Pancreas (tissue), 10 donors: ENCODE measurements at regions not wholly inside any gene's neighbourhood (a gene's known extent, or its start where the extent isn't known, plus 50 kb on each side); places are given as distances from the start of the nearest gene placed in this dataset.

ENCODE experiments used
- ATAC-seq, 4 donors: fragments of 200-7000 bp; cut with Tn5 transposase; one replicate each; pipeline versions ENCODE4 v1.8.0 to v1.9.1; 2020; ENCODE audit warnings: mild to moderate bottlenecking in 4 of 4, moderate library complexity in 4 of 4
- DNase-seq, 6 donors: peaks; one replicate each; pipeline ENCODE4 v3.0.0-alpha.2; 2020
- FAIRE-seq: peaks from 2 replicates; lab custom pipeline; 2012; peaks lifted over from hg19 to GRCh38; lab: Jason Lieb, UNC
- H3K27ac ChIP-seq, 4 donors: fragments of 200-600 bp; sonication (generic); 1 replicate in 3 of 4; 2 replicates in 1 of 4; pipeline versions ENCODE4 v1.5.0 to v1.8.0; 2020
- H3K27me3 ChIP-seq, 4 donors: fragments of 200-600 bp; one replicate each; pipeline ENCODE4 v1.8.0; 2021
- H3K36me3 ChIP-seq, 3 donors: fragments of 200-600 bp; sonication (generic) in 1 of 3; one replicate each; pipeline versions ENCODE4 v1.5.0 to v1.8.0; 2020 to 2021
- H3K4me1 ChIP-seq, 3 donors: fragments of 200-600 bp; one replicate each; pipeline ENCODE4 v1.8.0; 2021
- H3K4me3 ChIP-seq, 4 donors: fragments of 200-600 bp; sonication (generic) in 2 of 4; one replicate each; pipeline versions ENCODE4 v1.5.0 to v1.8.0; 2020 to 2021
- H3K9me3 ChIP-seq, 4 donors: fragments of 200-600 bp; one replicate each; pipeline ENCODE4 v1.8.0; 2021
- CTCF ChIP-seq, 4 donors: fragments of 200-600 bp; sonication (generic) in 3 of 4; IDR thresholded peaks; one replicate each; pipeline versions ENCODE4 v1.5.0 to v1.8.0; 2021; ENCODE audit warnings: antibody characterized with exemption in 4 of 4
- WGBS, 2 donors: extraction: QIAGEN DNeasy Blood & Tissue Kit; methylation state at CpG; one replicate each; pipeline ENCODE4 v1.1.7; 2013; 5-methylcytosine and 5-hydroxymethylcytosine counted together
- intact Hi-C, 3 donors: fragments of 100-400 bp; cut with DNase I; formaldehyde crosslinking; loops; one replicate each; pipeline versions ENCODE4 v1.11.1 to v1.14.2; 2022
- donor health status: healthy with polysubstance abuse.
- donor health status: DM: no; HTN: no; CAD: no; lungs with moderate emphysema.
- donor health status: DM: no; HTN: no; CAD: no.
- donor health status: control.
- donor health status: control.
- donor health status: Bipolar disorder and iron deficiency.
- donor health status: DM: yes; HTN: yes; CAD: no.
- donor health status: DM: no; HTN: no; CAD: no.
- donor health status: DM: no; HTN: no; CAD: no.
- donor health status: DM: yes; HTN: yes; CAD: no.

GRCh38 chr2:117551858-117552257, 262.6 kb upstream of the DDX18 start:
- no peak for FAIRE-seq
- 9 to 11% methylated on average over 3 of the region's 3 CpGs for WGBS, 2 donors

GRCh38 chr2:117553448-117553847, 261.0 kb upstream of the DDX18 start:
- Histone ChIP-seq H3K27ac (no peak overlapping the region), H3K9me3 (no peaks in the 10 kb centered on the region), H3K4me3 (no peak overlapping the region), H3K4me1 (no peaks in the 10 kb centered on the region), H3K36me3 (no peaks in the 10 kb centered on the region), H3K27me3 (no peaks in the 10 kb centered on the region)
- ATAC-seq (no peak), FAIRE-seq (no peak), DNase-seq (no peak)
- WGBS, 2 donors, result 78 to 85% methylated on average over 4 of the region's 4 CpGs
- TF ChIP-seq CTCF (IDR thresholded peaks at IDR 0.05), result no peak
- intact Hi-C loops, result no loop called here

More at GRCh38 chr2:117551858-117552257, 262.6 kb upstream of the DDX18 start:
- no peak overlapping the region for H3K4me3 ChIP-seq
- no peaks in the 10 kb centered on the region for H3K36me3 ChIP-seq
- DNase-seq (no peak), ATAC-seq (no peak)
- H3K4me1 ChIP-seq, result no peaks in the 10 kb centered on the region
- intact Hi-C loops, result no loop called here
- no peaks in the 10 kb centered on the region for H3K27me3 ChIP-seq
- no peaks in the 10 kb centered on the region for H3K9me3 ChIP-seq
- no peak overlapping the region for H3K27ac ChIP-seq
- no peak for TF ChIP-seq CTCF (IDR thresholded peaks at IDR 0.05)

DNA sequence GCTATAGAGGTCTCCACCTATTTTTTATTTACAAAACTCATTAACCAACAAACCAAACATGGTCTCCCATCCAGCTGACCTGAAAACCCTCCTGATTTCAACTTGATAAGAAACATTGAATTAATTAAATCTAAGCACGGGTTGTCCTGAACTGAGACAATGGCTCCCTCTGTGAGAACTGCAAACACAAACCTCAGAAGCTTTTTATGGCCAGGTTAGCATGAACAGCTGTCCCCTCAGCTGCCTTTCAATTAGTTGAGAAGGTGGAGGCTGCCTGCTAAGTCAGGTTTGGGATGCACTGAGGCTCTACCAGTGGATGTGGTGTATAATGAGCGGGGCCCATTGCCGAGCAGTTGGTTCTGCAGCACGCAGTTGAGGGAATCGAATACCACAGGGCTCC, 258.5 kb upstream of the DDX18 start:
- Histone ChIP-seq H3K4me3 (no peak overlapping the region), H3K27ac (no peak overlapping the region), H3K27me3 (no peaks in the 10 kb centered on the region), H3K4me1 (no peaks in the 10 kb centered on the region), H3K36me3 (no peaks in the 10 kb centered on the region), H3K9me3 (no peaks in the 10 kb centered on the region)
- 72 to 73% methylated on average over 5 of the region's 5 CpGs for WGBS, 2 donors
- DNase-seq, result no peak
- ATAC-seq, result no peak
- FAIRE-seq, result no peak
- intact Hi-C loops, result no loop called here
- no peak for TF ChIP-seq CTCF (IDR thresholded peaks at IDR 0.05)

GRCh38 chr2:117557626-117558025, 256.9 kb upstream of the DDX18 start:
- no peak for FAIRE-seq
- 53 to 70% methylated on average over 3 of the region's 3 CpGs for WGBS, 2 donors
- no peak for DNase-seq
- Histone ChIP-seq H3K4me3 (no peak overlapping the region), H3K27ac (no peak overlapping the region), H3K9me3 (no peaks in the 10 kb centered on the region), H3K36me3 (no peaks in the 10 kb centered on the region), H3K27me3 (no peaks in the 10 kb centered on the region), H3K4me1 (no peaks in the 10 kb centered on the region)
- intact Hi-C loops, result no loop called here
- ATAC-seq, result no peak
- TF ChIP-seq CTCF (IDR thresholded peaks at IDR 0.05), result no peak

DNA sequence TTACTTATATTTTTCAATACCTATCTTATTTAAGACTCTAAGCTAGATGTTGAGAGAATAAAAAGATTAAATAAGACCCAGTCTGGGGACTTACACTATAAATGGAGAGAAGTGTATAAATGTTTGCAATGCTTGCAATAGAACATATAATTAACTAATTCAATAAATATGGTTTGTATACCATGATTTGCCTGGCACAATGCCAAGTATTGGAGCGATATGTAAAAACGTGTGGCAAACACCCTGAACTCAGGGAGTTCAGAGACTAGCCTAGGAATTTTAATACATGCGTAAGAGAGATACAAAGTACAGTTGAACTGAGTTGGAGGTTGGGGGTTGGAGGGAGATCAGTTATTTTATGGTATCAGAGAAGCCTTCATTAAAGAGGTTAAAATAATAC, 251.8 kb upstream of the DDX18 start:
- intact Hi-C loops, result no loop called here
- Histone ChIP-seq H3K4me1 (no peaks in the 10 kb centered on the region), H3K4me3 (no peak overlapping the region), H3K27ac (no peak overlapping the region), H3K27me3 (no peaks in the 10 kb centered on the region), H3K9me3 (no peaks in the 10 kb centered on the region), H3K36me3 (no peaks in the 10 kb centered on the region)
- WGBS, 2 donors, result 60 to 62% methylated on average over 3 of the region's 3 CpGs
- no peak for ATAC-seq
- no peak for FAIRE-seq
- DNase-seq, result no peak
- no peak for TF ChIP-seq CTCF (IDR thresholded peaks at IDR 0.05)
